ENCODE measurements at regions not wholly inside any gene's neighbourhood (a gene's known extent, or its start where the extent isn't known, plus 50 kb on each side); places are given as distances from the start of the nearest gene placed in this dataset.

- peak; percentile 86 for DNase-seq (ENCODE audit: low read depth)
Observed at GRCh38 chr11:128407962-128408361, 179.4 kb downstream of the ETS1 start.

GRCh38 chr11:128405714-128406662 is 181.4 kb downstream of the ETS1 start:
- no peak for DNase-seq (ENCODE audit: low read depth)

GRCh38 chr11:128405112-128405511 is 182.2 kb downstream of the ETS1 start:
- DNase-seq (ENCODE audit: low read depth) = no peak

- no peak for DNase-seq (ENCODE audit: low read depth)
Observed at GRCh38 chr11:128404437-128404836, 182.9 kb downstream of the ETS1 start.

GRCh38 chr11:128400382-128401203 is 186.8 kb downstream of the ETS1 start:
- peak; percentile 75 for DNase-seq (ENCODE audit: low read depth)

GRCh38 chr11:128399251-128400121 is 187.9 kb downstream of the ETS1 start:
- peak; percentile 53 for DNase-seq (ENCODE audit: low read depth)

- no peak for DNase-seq (ENCODE audit: low read depth)
Observed at GRCh38 chr11:128398517-128399250, 188.7 kb downstream of the ETS1 start.

GRCh38 chr11:128397362-128397761 is 190.0 kb downstream of the ETS1 start:
- DNase-seq (ENCODE audit: low read depth) = no peak

- no peak for DNase-seq (ENCODE audit: low read depth)
Observed at GRCh38 chr11:128394431-128395089, 192.8 kb downstream of the ETS1 start.

- DNase-seq (ENCODE audit: low read depth) = no peak
Observed at GRCh38 chr11:128392259-128392658, 195.1 kb downstream of the ETS1 start.

GRCh38 chr11:128391811-128392210 is 195.5 kb downstream of the ETS1 start:
- no peak for DNase-seq (ENCODE audit: low read depth)

GRCh38 chr11:128390246-128390645 is 197.1 kb downstream of the ETS1 start:
- no peak for DNase-seq (ENCODE audit: low read depth)

GRCh38 chr11:128389461-128389976 is 197.8 kb downstream of the ETS1 start:
- DNase-seq (ENCODE audit: low read depth) = no peak

GRCh38 chr11:128388206-128388815 is 199.0 kb downstream of the ETS1 start:
- DNase-seq (ENCODE audit: low read depth) = no peak

GRCh38 chr11:128379587-128380580 is 207.5 kb downstream of the ETS1 start:
- no peak for DNase-seq (ENCODE audit: low read depth)

- DNase-seq (ENCODE audit: low read depth) = no peak
Observed at GRCh38 chr11:128375961-128376360, 211.4 kb downstream of the ETS1 start.

- DNase-seq (ENCODE audit: low read depth) = no peak
Observed at GRCh38 chr11:128374026-128374425, 213.3 kb downstream of the ETS1 start.

- no peak for DNase-seq (ENCODE audit: low read depth)
Observed at GRCh38 chr11:128372977-128373376, 214.4 kb downstream of the ETS1 start.

GRCh38 chr11:128367573-128367972 is 219.8 kb downstream of the ETS1 start:
- DNase-seq (ENCODE audit: low read depth) = no peak
